Smooth muscle cell (in vitro differentiated cells): ENCODE measurements at regions not wholly inside any gene's neighbourhood (a gene's known extent, or its start where the extent isn't known, plus 50 kb on each side); places are given as distances from the start of the nearest gene placed in this dataset.
A peak's percentile ranks its signal among the peaks of the same experiment; 100 is the strongest.

Experiments used
- DNase-seq: peaks from one replicate; lab custom pipeline; 2025; ENCODE audit not compliant: unreplicated experiment; lab: John Stamatoyannopoulos, UW
- H2AFZ ChIP-seq: fragments of 200-600 bp; sonication (generic); 2 replicates; pipeline ENCODE4 v1.6.0; 2016; ENCODE audit warnings: antibody characterized with exemption, low read depth, mild to moderate bottlenecking
- H3F3A ChIP-seq: fragments of 200-600 bp; sonication (generic); 2 replicates; pipeline ENCODE4 v1.6.0; 2017; ENCODE audit warnings: antibody characterized with exemption, low read depth
- H3K27ac ChIP-seq: fragments of 200-600 bp; sonication (generic); 2 replicates; pipeline ENCODE4 v1.5.1; 2016; ENCODE audit warnings: low read depth, mild to moderate bottlenecking
- H3K27me3 ChIP-seq: fragments of 200-600 bp; sonication (generic); 2 replicates; pipeline ENCODE4 v1.6.1; 2016; ENCODE audit warnings: low read depth, mild to moderate bottlenecking
- H3K36me3 ChIP-seq: fragments of 200-600 bp; sonication (generic); 2 replicates; pipeline ENCODE4 v1.5.1; 2016; ENCODE audit warnings: low read depth
- H3K4me1 ChIP-seq: fragments of 200-600 bp; sonication (generic); 2 replicates; pipeline ENCODE4 v1.5.1; 2016; ENCODE audit warnings: low read depth
- H3K4me2 ChIP-seq: fragments of 200-600 bp; sonication (generic); 2 replicates; pipeline ENCODE4 v1.6.0; 2016; ENCODE audit warnings: mild to moderate bottlenecking
- H3K4me3 ChIP-seq: fragments of 200-600 bp; sonication (generic); 2 replicates; pipeline ENCODE4 v1.5.1; 2016; ENCODE audit warnings: mild to moderate bottlenecking
- H3K79me2 ChIP-seq: fragments of 200-600 bp; sonication (generic); 2 replicates; pipeline ENCODE4 v1.6.0; 2016; ENCODE audit warnings: low read depth, mild to moderate bottlenecking
- H3K9ac ChIP-seq: fragments of 200-600 bp; sonication (generic); 2 replicates; pipeline ENCODE4 v1.6.0; 2016; ENCODE audit warnings: low read depth
- H3K9me3 ChIP-seq: fragments of 200-600 bp; sonication (generic); replicated peaks from 2 replicates; pipeline ENCODE4 v1.5.1; 2016; ENCODE audit warnings: low read depth
- H4K20me1 ChIP-seq: fragments of 200-600 bp; sonication (generic); 2 replicates; pipeline ENCODE4 v1.6.0; 2016; ENCODE audit warnings: low read depth
- WGBS: methylation state at CpG from one replicate; pipeline ENCODE4 v1.1.7; 2016; ENCODE audit warnings: low lambda C conversion rate; 5-methylcytosine and 5-hydroxymethylcytosine counted together
- TF ChIP-seq, protein P1 (sequence below): fragments of 200-600 bp; sonication (generic); IDR thresholded peaks from 2 replicates; pipeline ENCODE4 v1.5.1; 2017; ENCODE audit warnings: borderline replicate concordance, mild to moderate bottlenecking, antibody characterized with exemption; ENCODE audit not compliant: insufficient read depth, poor library complexity, severe bottlenecking

DNA sequence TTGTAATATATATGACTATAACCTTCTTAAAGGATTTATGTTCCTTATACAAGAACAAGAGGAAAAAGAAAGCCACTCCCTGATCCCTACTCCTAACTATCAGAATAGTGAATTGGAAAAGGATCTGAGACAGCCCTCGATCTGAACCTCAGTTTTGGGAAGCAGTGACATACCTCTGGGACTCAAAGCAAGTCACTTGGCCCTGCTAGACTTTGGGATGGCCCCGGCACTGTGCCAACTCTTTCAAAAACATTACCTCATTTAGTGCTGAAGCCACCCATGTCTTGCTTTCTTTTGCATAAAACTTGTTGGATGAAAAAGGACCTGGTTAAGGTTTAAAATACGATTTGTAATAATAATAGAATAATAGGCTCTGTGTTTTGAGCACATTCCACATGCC, 447.3 kb downstream of the FGF9 start:
- no peaks in the 10 kb centered on the region for H4K20me1 ChIP-seq
- TF ChIP-seq, protein P1, sequence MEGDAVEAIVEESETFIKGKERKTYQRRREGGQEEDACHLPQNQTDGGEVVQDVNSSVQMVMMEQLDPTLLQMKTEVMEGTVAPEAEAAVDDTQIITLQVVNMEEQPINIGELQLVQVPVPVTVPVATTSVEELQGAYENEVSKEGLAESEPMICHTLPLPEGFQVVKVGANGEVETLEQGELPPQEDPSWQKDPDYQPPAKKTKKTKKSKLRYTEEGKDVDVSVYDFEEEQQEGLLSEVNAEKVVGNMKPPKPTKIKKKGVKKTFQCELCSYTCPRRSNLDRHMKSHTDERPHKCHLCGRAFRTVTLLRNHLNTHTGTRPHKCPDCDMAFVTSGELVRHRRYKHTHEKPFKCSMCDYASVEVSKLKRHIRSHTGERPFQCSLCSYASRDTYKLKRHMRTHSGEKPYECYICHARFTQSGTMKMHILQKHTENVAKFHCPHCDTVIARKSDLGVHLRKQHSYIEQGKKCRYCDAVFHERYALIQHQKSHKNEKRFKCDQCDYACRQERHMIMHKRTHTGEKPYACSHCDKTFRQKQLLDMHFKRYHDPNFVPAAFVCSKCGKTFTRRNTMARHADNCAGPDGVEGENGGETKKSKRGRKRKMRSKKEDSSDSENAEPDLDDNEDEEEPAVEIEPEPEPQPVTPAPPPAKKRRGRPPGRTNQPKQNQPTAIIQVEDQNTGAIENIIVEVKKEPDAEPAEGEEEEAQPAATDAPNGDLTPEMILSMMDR, result no peak
- H2AFZ ChIP-seq, result no peak overlapping the region
- H3K9me3 ChIP-seq, result no peaks in the 10 kb centered on the region
- H3K79me2 ChIP-seq, result no peaks in the 10 kb centered on the region
- DNase-seq, result no peak
- no peak overlapping the region for H3K9ac ChIP-seq
- no peaks in the 10 kb centered on the region for H3K4me1 ChIP-seq
- WGBS, result 90% methylated on average over 3 of the region's 3 CpGs
- no peaks in the 10 kb centered on the region for H3K36me3 ChIP-seq
- H3K4me2 ChIP-seq, result no peak overlapping the region
- H3K27me3 ChIP-seq, result no peaks in the 10 kb centered on the region
- no peak overlapping the region for H3K4me3 ChIP-seq
- H3F3A ChIP-seq, result no peaks in the 10 kb centered on the region
- no peak overlapping the region for H3K27ac ChIP-seq

DNA sequence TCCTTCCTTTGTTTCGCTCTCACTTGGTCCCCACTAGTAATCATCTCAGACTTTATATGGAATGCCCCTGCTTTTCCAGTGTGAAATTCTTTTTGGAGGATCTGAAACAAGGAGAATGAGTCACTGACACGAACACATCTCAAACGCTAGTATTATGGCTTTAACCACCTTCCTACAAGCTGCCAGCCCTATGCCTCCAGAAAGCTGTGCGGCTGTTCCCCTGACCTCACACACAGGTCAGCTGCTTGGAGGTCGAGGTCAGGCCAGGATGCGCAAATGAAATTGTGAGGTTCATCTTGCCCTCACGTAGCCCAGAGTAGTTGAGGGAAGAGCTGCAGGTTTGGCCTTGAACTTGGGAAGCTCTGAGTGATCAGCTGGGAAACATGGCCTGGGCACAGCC, 449.8 kb downstream of the FGF9 start:
- TF ChIP-seq, protein P1, result no peak
- no peaks in the 10 kb centered on the region for H3K4me1 ChIP-seq
- DNase-seq, result no peak
- no peaks in the 10 kb centered on the region for H3F3A ChIP-seq
- no peak overlapping the region for H3K9ac ChIP-seq
- H3K27me3 ChIP-seq, result no peaks in the 10 kb centered on the region
- H3K36me3 ChIP-seq, result no peaks in the 10 kb centered on the region
- no peak overlapping the region for H3K27ac ChIP-seq
- 56% methylated on average over 7 of the region's 7 CpGs for whole genome bisulfite sequencing
- no peaks in the 10 kb centered on the region for H4K20me1 ChIP-seq
- H3K9me3 ChIP-seq, result no peaks in the 10 kb centered on the region
- H2AFZ ChIP-seq, result no peak overlapping the region
- H3K4me2 ChIP-seq, result peak overlapping the region; percentile 4
- H3K4me3 ChIP-seq, result no peak overlapping the region
- H3K79me2 ChIP-seq, result no peaks in the 10 kb centered on the region

DNA sequence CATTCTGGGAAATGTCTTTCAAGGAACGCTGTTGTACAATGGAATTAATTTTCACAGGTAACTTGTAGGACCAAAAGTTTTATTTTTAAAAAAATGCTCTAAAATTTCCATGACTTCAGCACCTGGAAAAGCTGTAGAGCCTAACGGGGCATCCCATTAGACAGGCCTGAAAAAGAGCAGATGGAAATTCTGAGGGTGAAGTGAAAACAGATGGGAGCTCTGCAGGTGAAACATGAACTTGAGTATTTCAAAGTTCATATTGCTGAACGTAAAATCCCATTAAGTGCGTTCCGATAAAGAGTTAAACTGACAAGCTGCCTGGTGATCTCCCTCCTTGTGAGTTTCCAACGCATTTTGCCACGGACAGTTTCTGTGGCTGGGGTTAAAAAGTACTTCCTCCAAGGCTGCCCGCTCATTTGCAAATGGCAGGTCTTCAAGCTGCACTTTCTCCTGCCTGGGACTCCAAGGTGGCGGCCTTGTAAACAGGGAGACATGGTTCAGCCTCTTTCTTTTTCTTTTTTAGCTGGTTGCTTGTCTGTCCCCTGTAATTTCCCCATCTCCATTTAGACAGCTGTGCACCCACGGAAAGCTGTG, 450.4 kb downstream of the FGF9 start:
- H3K4me1 ChIP-seq, result no peaks in the 10 kb centered on the region
- H4K20me1 ChIP-seq, result no peaks in the 10 kb centered on the region

More for the DNA sequence above, 450.4 kb downstream of the FGF9 start:
- WGBS, result 77% methylated on average over 10 of the region's 10 CpGs
- TF ChIP-seq, protein P1, result no peak
- no peaks in the 10 kb centered on the region for H3F3A ChIP-seq
- H3K9ac ChIP-seq, result no peak overlapping the region
- H3K4me2 ChIP-seq, result no peak overlapping the region
- no peak overlapping the region for H3K4me3 ChIP-seq
- H3K36me3 ChIP-seq, result no peaks in the 10 kb centered on the region
- no peak for DNase-seq
- no peaks in the 10 kb centered on the region for H3K79me2 ChIP-seq
- H3K9me3 ChIP-seq, result no peaks in the 10 kb centered on the region
- H3K27ac ChIP-seq, result no peak overlapping the region
- no peak overlapping the region for H2AFZ ChIP-seq
- no peaks in the 10 kb centered on the region for H3K27me3 ChIP-seq
